NCI-H2196 (cell line): ENCODE measurements at regions not wholly inside any gene's neighbourhood (a gene's known extent, or its start where the extent isn't known, plus 50 kb on each side); places are given as distances from the start of the nearest gene placed in this dataset.
"Not testable (repeated sequence)": the region's sequence is repeated elsewhere in the genome, so short reads cannot be mapped to it uniquely, and the experiment has no call there.

Source experiments
- DNase-seq: peaks from one replicate; lab custom pipeline; 2025; ENCODE audit not compliant: unreplicated experiment; lab: John Stamatoyannopoulos, UW

GRCh38 chr12:124707316-124707715, 139.9 kb upstream of the NCOR2 start:
- DNase-seq, result no peak

GRCh38 chr12:124706363-124706762, 139.0 kb upstream of the NCOR2 start:
- no peak for DNase-seq

DNA sequence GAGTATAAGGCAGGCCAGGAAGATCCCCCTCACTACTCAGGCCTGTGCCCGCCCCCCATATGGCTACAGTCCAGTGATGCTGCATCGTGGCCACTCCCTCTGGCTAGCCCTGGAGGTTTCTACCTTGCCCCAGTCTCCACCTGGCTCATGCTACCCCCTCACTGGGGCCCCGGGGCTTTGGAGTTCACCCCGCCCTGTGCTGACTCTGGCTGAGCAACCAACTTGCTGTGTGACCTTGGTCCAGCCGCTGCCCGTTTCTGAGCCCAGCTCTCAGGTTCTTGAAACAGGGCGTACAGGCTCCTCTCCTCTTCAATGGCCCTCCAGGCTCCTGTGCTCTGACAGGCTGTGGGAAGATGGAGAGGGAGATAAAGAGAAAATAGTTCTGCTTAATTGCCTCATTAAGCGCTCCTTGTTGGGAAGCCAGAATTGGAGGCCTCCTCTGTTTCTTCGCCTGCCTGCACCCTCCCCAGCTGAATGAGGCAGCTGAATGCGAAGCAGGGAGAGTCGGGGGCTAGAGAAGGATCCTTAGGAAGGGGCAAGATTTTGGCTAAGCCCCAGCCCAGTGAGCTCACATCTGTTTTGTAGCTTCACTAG, 138.2 kb upstream of the NCOR2 start:
- no peak for DNase-seq

DNA sequence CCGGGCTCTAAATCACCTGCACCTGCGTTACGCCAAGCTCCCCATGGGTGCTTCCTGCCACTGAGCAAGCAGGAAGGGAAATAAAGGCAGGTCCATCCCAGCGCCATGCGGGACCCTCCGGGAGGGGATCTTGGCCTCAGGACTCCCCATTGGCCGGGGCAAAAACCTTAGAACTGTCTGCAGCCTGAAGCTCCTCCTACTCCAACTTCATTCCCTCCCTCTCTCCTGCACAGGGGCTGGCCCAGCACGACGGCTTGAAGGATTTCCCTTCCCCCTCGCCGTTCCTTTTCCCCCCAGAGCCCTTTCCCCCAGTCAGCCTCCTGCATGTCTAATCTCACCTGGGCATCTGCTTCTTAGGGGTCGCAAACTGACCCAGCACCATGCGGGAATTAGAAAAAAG, 137.2 kb upstream of the NCOR2 start:
- no peak for DNase-seq

DNA sequence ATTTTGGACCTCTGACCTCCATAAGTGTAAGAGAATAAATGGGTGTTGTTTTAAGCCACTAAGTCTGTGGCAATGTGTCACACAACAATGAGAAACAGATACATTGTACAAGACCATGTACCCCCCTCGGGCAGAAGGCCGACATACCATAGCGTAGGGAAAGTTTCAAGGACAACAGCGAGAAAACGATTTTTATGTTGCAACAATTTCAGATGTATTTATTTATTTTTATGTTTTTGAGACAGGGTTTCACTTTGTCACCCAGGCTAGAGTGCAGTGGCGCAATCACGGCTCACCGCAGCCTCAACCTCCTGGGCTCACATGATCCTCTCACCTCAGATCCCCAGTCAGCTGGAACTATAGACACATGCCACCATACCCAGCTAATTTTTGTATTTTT, 136.4 kb upstream of the NCOR2 start:
- no peak for DNase-seq

DNA sequence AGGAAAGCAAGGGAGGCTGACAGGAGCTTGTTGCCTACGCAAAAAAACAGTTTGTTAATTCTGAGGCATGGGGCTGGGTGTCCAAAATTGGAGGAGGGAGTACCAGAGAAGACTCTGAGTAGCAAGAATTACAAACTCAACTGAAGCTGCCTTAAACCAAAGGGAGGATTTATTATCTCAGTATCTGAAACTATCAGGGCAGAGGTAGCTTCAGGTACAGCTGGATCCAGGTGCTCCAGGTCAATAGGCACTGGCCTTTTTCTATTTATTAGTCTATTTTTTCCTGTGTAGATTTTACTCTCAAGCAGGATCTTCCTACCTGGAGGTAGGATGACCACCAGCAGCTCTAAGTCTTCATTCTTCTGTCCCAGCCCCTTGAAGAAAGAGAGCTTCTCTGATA, 135.3 kb upstream of the NCOR2 start:
- DNase-seq, result no peak

DNA sequence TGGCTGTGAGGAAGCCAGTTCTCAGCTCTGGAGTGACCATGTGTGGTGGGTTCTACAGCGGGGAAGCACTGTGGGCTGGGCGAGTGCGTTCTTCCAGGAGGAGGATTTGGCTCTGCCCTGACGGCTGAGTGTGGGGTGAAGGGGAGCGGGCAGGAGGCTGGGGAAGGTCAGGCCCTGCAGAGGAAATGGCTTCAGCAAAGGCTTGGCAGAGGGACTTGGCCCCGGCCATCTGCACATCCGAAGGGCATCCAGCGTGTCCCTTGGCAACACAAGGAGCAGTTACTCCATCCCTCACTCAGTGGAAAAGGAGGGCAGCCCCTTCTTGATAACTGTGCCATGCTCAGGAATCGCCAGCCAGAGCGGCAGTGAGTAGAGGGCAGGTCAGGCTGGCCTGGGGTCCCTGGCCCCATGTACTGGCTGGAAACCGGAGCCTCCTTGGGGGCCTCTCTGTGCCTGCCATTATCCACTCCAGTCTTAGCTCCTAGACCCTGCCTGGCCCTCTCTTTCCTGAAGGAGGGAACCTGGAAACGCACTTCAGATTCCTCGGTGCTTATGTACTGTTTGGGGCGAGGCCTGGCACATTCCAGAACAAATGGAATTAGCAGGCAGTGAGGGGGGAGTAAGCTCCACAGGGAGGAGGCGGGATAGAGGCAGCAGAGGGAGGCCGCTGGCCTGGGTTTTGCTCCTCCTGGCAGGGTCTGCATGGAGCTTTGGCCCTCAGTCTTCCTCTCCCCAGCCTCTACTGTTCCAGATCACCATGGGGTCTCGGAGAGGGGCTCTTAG, 133.6 kb upstream of the NCOR2 start:
- no peak for DNase-seq

DNA sequence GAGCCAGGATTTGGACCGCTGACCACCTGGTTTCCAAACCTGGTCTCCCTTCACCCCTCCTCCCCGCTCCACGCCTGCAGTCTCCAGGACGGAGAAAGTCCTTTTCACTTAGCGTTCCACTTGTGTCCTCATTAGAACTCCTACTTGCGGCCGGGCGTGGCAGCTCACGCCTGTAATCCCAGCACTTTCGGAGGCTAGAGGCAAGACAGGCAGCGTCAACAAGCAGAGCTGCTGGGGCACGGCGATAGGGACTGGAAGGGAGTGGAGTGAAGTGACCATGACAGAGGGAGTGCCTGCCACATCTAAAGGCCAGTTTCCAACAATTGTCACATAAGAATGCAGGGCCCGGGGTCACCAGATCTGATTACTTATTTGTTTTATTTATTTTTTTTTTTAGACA, 132.5 kb upstream of the NCOR2 start:
- DNase-seq, result no peak

DNA sequence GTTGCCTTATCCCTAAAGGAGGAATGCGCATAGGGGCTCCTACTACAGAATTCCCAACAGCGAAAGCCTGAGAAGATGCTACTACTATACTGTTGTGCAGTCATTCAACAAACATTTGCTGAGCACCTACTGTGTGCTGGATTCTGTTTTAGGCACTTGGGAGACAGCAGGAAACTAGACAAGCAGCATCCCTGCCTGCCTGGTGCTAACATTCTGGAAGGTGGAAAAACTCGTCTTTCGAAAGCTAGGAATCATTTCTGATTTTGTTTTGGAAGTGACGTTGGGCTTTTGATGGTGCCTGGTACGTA, 131.5 kb upstream of the NCOR2 start:
- no peak for DNase-seq

- no peak for DNase-seq
Observed at GRCh38 chr12:124698211-124698997, 131.0 kb upstream of the NCOR2 start.

DNA sequence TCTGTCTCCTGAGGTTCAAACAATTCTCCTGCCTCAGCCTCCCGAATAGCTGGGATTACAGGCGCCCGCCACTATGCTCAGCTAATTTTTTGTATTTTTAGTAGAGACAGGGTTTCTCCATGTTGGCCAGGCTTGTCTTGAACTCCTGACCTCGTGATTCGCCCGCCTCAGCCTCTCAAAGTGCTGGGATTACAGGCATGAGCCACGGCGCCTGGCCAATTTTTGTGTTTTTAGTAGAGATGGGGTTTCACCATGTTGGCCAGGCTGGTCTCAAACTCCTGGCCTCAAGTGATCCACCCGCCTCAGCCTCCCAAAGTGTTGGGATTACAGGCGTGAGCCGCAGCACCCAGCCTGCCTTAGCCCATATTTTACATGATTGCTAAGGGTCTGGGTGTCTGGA, 130.3 kb upstream of the NCOR2 start:
- not testable (repeated sequence) for DNase-seq

DNA sequence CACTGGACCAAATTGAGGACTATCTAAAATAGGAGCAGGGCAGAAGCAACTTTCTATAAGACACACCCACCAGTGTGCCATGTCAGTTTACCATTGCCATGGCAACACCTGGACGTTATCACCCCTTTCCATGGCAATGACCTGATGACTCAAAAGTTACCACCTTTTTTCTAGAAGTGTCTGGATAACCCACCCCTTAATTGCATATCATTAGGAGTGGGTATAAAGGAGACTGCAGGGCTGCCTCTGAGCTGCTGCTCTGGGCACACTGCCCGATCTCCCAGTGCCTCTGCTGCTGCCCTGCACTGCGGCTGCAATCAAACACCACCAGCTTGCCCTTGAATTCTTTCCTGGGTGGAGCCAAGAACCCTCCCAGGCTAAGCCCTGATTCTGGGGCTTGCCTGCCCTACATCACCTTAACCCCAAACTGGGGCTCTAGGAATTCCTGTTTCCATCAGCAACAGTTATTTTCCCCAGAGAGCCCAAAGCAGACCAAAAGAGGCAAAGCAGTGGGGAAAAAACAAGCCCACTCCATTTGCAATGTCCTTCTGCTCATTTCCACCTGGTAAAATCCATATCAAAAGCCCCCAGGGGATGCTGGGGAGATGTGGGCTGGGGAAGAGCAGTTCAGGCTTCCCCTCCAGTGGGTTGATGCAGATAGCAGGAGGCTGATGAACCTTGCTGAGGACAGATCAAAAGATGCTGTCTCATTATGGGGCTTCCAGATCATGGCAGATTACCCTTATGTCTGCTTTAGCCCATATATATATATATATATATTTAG, 129.5 kb upstream of the NCOR2 start:
- peak; percentile 43 for DNase-seq

DNA sequence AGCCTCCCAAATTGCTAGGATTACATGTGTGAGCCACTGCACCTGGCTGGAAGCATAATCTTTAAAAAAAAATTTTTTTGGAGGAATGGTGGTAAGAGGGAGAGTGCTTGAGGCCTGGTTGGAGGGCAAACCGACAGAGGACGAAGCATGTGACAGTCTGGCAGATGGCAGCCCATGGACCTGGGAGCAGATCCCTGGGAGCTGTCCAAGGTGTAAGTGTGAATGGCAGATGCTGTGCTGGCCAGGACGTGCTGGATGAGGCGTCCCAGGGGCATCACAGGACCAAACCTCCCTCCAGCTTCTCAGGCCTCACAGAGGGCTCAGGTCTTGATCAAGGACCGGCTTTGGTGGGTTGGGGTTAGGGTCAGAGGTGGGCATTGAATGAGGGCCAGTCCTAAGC, 128.4 kb upstream of the NCOR2 start:
- DNase-seq, result peak; percentile 43

DNA sequence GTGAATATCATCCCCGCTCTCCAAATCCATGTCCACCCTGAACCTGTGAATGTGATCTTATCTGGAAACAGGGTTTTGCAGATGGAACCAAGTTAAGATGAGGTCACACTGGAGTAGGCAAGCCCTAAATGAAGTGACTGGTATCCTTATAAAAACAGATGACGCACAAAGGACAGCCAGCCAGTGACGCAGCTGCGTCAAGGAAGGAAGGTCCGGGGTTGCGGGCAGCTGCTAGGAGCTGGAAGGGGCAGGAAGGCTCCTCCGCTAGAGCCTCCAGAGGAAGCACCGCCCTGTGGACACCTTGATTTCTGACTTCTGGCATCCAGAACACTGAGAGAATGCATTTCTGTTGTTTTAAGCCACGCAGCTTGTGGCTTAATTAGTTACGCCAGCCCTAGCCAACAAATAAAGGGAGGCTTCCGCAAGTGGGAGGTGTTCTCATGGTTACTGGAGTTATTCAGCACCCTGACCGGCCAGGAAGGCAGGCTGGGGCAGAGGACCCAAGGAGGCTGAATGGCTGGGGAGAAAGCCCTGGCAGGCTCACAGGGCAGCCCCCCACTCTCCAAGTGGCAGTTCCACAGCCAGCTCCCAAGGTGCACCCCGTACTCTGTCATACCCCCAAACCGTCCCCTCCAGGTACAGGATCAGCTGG, 127.6 kb upstream of the NCOR2 start:
- DNase-seq, result no peak

DNA sequence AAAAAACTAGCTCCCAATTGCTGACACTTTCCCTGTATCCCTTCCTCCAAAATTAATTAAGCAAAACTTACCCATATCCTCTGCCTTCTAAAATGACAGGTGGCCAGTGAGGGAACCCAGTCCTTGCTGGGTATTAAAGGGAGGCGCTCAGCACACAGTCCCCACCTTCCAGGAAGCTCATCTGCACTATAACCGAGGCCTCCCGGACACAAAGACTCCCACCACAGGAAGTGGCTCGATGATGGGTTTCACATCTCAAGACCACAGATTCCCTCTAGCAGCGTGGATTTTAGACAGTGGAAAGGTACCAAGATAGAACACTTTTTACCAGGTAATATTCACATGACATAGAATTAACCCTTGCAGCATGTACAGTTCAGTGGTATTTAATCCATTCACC, 126.8 kb upstream of the NCOR2 start:
- no peak for DNase-seq

DNA sequence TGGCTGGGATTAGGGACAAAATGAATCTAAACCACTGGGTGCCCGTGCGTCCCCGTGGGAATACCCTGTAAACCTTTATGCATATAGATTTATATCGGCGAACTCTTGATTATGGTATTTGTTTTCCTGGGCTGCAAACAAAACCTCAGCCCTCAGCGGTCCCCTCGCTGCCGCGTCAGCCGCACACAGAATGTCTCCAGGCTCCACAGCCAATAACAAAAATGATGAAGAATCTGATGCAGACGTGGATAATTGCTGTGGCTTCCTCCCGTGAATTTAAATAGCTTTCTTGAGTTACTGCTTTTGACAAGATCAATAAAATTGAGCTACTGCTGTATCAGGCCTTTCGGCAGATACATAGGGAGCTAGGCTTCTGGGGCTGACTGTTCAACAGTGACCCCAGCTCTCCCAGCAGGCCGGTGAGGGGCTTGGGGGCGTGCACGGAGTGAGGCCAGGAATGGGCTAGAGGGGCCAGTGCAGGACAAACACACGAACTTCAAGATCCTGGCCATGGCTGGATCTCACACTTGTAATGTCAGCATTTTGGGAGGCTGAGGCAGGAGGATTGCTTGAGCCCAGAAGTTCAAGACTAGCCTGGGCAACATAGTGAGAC, 125.8 kb upstream of the NCOR2 start:
- no peak for DNase-seq

- no peak for DNase-seq
Observed at GRCh38 chr12:124692443-124692842, 125.0 kb upstream of the NCOR2 start.

DNA sequence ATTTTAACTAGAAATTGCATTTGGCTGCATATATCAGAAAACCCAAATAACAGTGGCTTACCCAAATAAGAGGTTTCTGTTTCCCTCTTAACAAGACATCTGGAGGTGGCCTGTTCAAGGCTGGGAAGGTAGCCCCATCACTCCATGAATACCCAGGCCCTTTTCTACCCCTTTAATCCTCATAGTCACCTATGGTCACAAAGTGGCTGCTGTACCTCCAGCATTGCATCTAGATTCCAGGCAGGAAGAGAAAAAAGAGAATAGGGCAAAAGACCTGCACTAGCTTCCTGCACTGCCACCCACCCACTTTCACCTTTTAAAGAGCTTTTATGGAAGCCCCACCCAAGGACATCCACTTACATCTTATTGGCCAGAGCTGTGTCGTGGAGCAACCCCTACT, 124.0 kb upstream of the NCOR2 start:
- no peak for DNase-seq

GRCh38 chr12:124689631-124690030, 122.2 kb upstream of the NCOR2 start:
- no peak for DNase-seq

DNA sequence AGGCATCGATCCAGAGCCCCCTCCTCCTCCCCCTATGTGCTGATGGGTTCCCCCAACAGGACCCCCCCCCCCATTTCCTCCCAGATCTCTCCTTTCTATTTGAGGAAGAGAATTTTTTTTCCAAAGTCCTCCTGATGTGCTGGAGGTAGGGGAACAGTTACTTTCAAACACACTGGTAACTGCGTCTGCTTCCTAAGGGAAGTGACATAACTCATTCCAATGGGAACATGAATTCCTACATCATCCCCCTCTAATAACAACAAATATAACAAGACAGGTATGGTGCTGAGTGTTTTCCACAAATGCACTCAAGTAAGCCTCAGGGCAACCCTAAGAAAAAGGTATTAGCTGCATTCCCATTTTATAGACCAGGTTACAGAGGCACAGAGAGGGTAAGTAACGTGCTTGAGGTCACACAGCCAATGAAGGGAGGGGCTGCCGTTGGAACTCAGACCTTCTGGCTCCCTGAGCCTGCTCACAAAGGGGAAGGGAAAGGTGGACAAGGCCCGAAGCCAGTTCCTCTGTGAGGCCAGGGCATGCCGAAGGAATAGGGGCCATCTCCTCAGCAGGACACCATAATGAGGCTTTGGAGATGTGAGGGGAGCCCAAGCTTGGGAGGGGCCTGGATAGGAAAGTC, 121.1 kb upstream of the NCOR2 start:
- DNase-seq, result no peak
